ENCODE measurements at regions not wholly inside any gene's neighbourhood (a gene's known extent, or its start where the extent isn't known, plus 50 kb on each side); places are given as distances from the start of the nearest gene placed in this dataset.

- DNase-seq (ENCODE audit: low read depth, low spot score): no peak
- no peaks in the 10 kb centered on the region for H3K9me3 ChIP-seq (ENCODE audit: insufficient read depth, low read length)
- TF ChIP-seq SUZ12 (IDR thresholded peaks at IDR 0.05; ENCODE audit: extremely low read depth, insufficient read depth, insufficient read length) (no peak), YY1 (IDR thresholded peaks at IDR 0.05; ENCODE audit: insufficient read depth, insufficient read length) (no peak), ZNF274 (IDR thresholded peaks at IDR 0.05; ENCODE audit: low read depth, low read length) (no peak)
- no peaks in the 10 kb centered on the region for H3K4me1 ChIP-seq (ENCODE audit: insufficient read depth, insufficient read length)
- H3K9ac ChIP-seq (ENCODE audit: insufficient read length, low read depth): no peak overlapping the region
- no peak overlapping the region for H3K4me3 ChIP-seq (ENCODE audit: insufficient read length, low read depth)
- H3K27me3 ChIP-seq (ENCODE audit: insufficient read depth, insufficient read length): no peaks in the 10 kb centered on the region
- no peaks in the 10 kb centered on the region for H3K36me3 ChIP-seq (ENCODE audit: insufficient read depth, insufficient read length, low read length)
Observed at GRCh38 chr20:55186228-55186627, 710.8 kb downstream of the DOK5 start.

- no peaks in the 10 kb centered on the region for H3K27me3 ChIP-seq (ENCODE audit: insufficient read depth, insufficient read length)
- H3K9me3 ChIP-seq (ENCODE audit: insufficient read depth, low read length): peaks cover 3% of the 10 kb centered on the region; the same call in 1 of the 2 replicates
- no peak for TF ChIP-seq ZNF274 (IDR thresholded peaks at IDR 0.05; ENCODE audit: low read depth, low read length)
- no peak for TF ChIP-seq YY1 (IDR thresholded peaks at IDR 0.05; ENCODE audit: insufficient read depth, insufficient read length)
- TF ChIP-seq SUZ12 (IDR thresholded peaks at IDR 0.05; ENCODE audit: extremely low read depth, insufficient read depth, insufficient read length): no peak
- H3K36me3 ChIP-seq (ENCODE audit: insufficient read depth, insufficient read length, low read length): no peaks in the 10 kb centered on the region
- no peak for DNase-seq (ENCODE audit: low read depth, low spot score)
- H3K4me3 ChIP-seq (ENCODE audit: insufficient read length, low read depth): no peak overlapping the region
- H3K9ac ChIP-seq (ENCODE audit: insufficient read length, low read depth): no peak overlapping the region
- no peaks in the 10 kb centered on the region for H3K4me1 ChIP-seq (ENCODE audit: insufficient read depth, insufficient read length)
Observed at GRCh38 chr20:55175081-55175480, 699.7 kb downstream of the DOK5 start.

GRCh38 chr20:55174635-55175034, 699.2 kb downstream of the DOK5 start:
- no peak for TF ChIP-seq YY1 (IDR thresholded peaks at IDR 0.05; ENCODE audit: insufficient read depth, insufficient read length)
- TF ChIP-seq SUZ12 (IDR thresholded peaks at IDR 0.05; ENCODE audit: extremely low read depth, insufficient read depth, insufficient read length): no peak
- no peak for TF ChIP-seq ZNF274 (IDR thresholded peaks at IDR 0.05; ENCODE audit: low read depth, low read length)
- Histone ChIP-seq H3K9ac (ENCODE audit: insufficient read length, low read depth) (no peak overlapping the region), H3K36me3 (ENCODE audit: insufficient read depth, insufficient read length, low read length) (no peaks in the 10 kb centered on the region), H3K4me3 (ENCODE audit: insufficient read length, low read depth) (no peak overlapping the region), H3K9me3 (ENCODE audit: insufficient read depth, low read length) (no peaks in the 10 kb centered on the region), H3K4me1 (ENCODE audit: insufficient read depth, insufficient read length) (no peaks in the 10 kb centered on the region), H3K27me3 (ENCODE audit: insufficient read depth, insufficient read length) (no peaks in the 10 kb centered on the region)
- DNase-seq (ENCODE audit: low read depth, low spot score): no peak

- Histone ChIP-seq H3K4me1 (ENCODE audit: insufficient read depth, insufficient read length) (no peaks in the 10 kb centered on the region), H3K36me3 (ENCODE audit: insufficient read depth, insufficient read length, low read length) (no peaks in the 10 kb centered on the region), H3K9me3 (ENCODE audit: insufficient read depth, low read length) (no peaks in the 10 kb centered on the region), H3K4me3 (ENCODE audit: insufficient read length, low read depth) (no peak overlapping the region), H3K9ac (ENCODE audit: insufficient read length, low read depth) (no peak overlapping the region), H3K27me3 (ENCODE audit: insufficient read depth, insufficient read length) (no peaks in the 10 kb centered on the region)
- DNase-seq (ENCODE audit: low read depth, low spot score): no peak
- TF ChIP-seq ZNF274 (IDR thresholded peaks at IDR 0.05; ENCODE audit: low read depth, low read length): no peak
- no peak for TF ChIP-seq YY1 (IDR thresholded peaks at IDR 0.05; ENCODE audit: insufficient read depth, insufficient read length)
- TF ChIP-seq SUZ12 (IDR thresholded peaks at IDR 0.05; ENCODE audit: extremely low read depth, insufficient read depth, insufficient read length): no peak
Observed at GRCh38 chr20:55174172-55174571, 698.8 kb downstream of the DOK5 start.

- TF ChIP-seq YY1 (IDR thresholded peaks at IDR 0.05; ENCODE audit: insufficient read depth, insufficient read length) (no peak), ZNF274 (IDR thresholded peaks at IDR 0.05; ENCODE audit: low read depth, low read length) (no peak), SUZ12 (IDR thresholded peaks at IDR 0.05; ENCODE audit: extremely low read depth, insufficient read depth, insufficient read length) (no peak)
- H3K36me3 ChIP-seq (ENCODE audit: insufficient read depth, insufficient read length, low read length): no peaks in the 10 kb centered on the region
- no peak for DNase-seq (ENCODE audit: low read depth, low spot score)
- no peak overlapping the region for H3K9ac ChIP-seq (ENCODE audit: insufficient read length, low read depth)
- H3K27me3 ChIP-seq (ENCODE audit: insufficient read depth, insufficient read length): no peaks in the 10 kb centered on the region
- no peaks in the 10 kb centered on the region for H3K4me1 ChIP-seq (ENCODE audit: insufficient read depth, insufficient read length)
- H3K9me3 ChIP-seq (ENCODE audit: insufficient read depth, low read length): no peaks in the 10 kb centered on the region
- H3K4me3 ChIP-seq (ENCODE audit: insufficient read length, low read depth): no peak overlapping the region
Observed at GRCh38 chr20:55173601-55174000, 698.2 kb downstream of the DOK5 start.

GRCh38 chr20:55172310-55173002, 697.1 kb downstream of the DOK5 start:
- TF ChIP-seq ZNF274 (IDR thresholded peaks at IDR 0.05; ENCODE audit: low read depth, low read length) (no peak), YY1 (IDR thresholded peaks at IDR 0.05; ENCODE audit: insufficient read depth, insufficient read length) (no peak), SUZ12 (IDR thresholded peaks at IDR 0.05; ENCODE audit: extremely low read depth, insufficient read depth, insufficient read length) (no peak)
- Histone ChIP-seq H3K27me3 (ENCODE audit: insufficient read depth, insufficient read length) (no peaks in the 10 kb centered on the region), H3K9me3 (ENCODE audit: insufficient read depth, low read length) (no peaks in the 10 kb centered on the region), H3K36me3 (ENCODE audit: insufficient read depth, insufficient read length, low read length) (no peaks in the 10 kb centered on the region), H3K4me3 (ENCODE audit: insufficient read length, low read depth) (no peak overlapping the region), H3K4me1 (ENCODE audit: insufficient read depth, insufficient read length) (no peaks in the 10 kb centered on the region), H3K9ac (ENCODE audit: insufficient read length, low read depth) (no peak overlapping the region)
- no peak for DNase-seq (ENCODE audit: low read depth, low spot score)

- H3K9me3 ChIP-seq (ENCODE audit: insufficient read depth, low read length): no peaks in the 10 kb centered on the region
- DNase-seq (ENCODE audit: low read depth, low spot score): peak; percentile 83
- H3K36me3 ChIP-seq (ENCODE audit: insufficient read depth, insufficient read length, low read length): no peaks in the 10 kb centered on the region
- no peak overlapping the region for H3K9ac ChIP-seq (ENCODE audit: insufficient read length, low read depth)
- H3K4me1 ChIP-seq (ENCODE audit: insufficient read depth, insufficient read length): no peaks in the 10 kb centered on the region
- no peak overlapping the region for H3K4me3 ChIP-seq (ENCODE audit: insufficient read length, low read depth)
- TF ChIP-seq YY1 (IDR thresholded peaks at IDR 0.05; ENCODE audit: insufficient read depth, insufficient read length): no peak
- TF ChIP-seq ZNF274 (IDR thresholded peaks at IDR 0.05; ENCODE audit: low read depth, low read length): no peak
- no peak for TF ChIP-seq SUZ12 (IDR thresholded peaks at IDR 0.05; ENCODE audit: extremely low read depth, insufficient read depth, insufficient read length)
- no peaks in the 10 kb centered on the region for H3K27me3 ChIP-seq (ENCODE audit: insufficient read depth, insufficient read length)
Observed at GRCh38 chr20:55166063-55166462, 690.7 kb downstream of the DOK5 start.
